Chondrocyte (in vitro differentiated cells): ENCODE measurements at regions not wholly inside any gene's neighbourhood (a gene's known extent, or its start where the extent isn't known, plus 50 kb on each side); places are given as distances from the start of the nearest gene placed in this dataset.

Experiments used
- DNase-seq: peaks from one replicate; pipeline ENCODE4 v3.0.0; 2021; ENCODE audit warnings: mixed read lengths, low spot score
- H3K27ac Mint-ChIP-seq: one replicate; pipeline ENCODE4 v1.8.0; 2021; ENCODE audit warnings: mild to moderate bottlenecking, moderate library complexity, mixed read lengths; ENCODE audit not compliant: unreplicated experiment
- H3K27me3 Mint-ChIP-seq: 2 replicates; pipeline ENCODE4 v1.8.0; 2021; ENCODE audit warnings: low read depth, mixed read lengths
- H3K36me3 Mint-ChIP-seq: 2 replicates; pipeline ENCODE4 v1.8.0; 2021; ENCODE audit warnings: low read depth, mixed read lengths
- H3K4me1 Mint-ChIP-seq: 2 replicates; pipeline ENCODE4 v1.8.0; 2021; ENCODE audit warnings: low read depth, mild to moderate bottlenecking, mixed read lengths
- H3K4me3 Mint-ChIP-seq: one replicate; pipeline ENCODE4 v1.8.0; 2021; ENCODE audit warnings: mild to moderate bottlenecking, moderate library complexity, mixed read lengths; ENCODE audit not compliant: unreplicated experiment
- H3K9me3 Mint-ChIP-seq: 2 replicates; pipeline ENCODE4 v1.8.0; 2021; ENCODE audit warnings: low read depth, mixed read lengths
- CTCF ChIP-seq: fragments of 200-600 bp; sonication (generic); IDR thresholded peaks from 2 replicates; pipeline ENCODE4 v1.5.0; 2021; ENCODE audit warnings: antibody characterized with exemption, mild to moderate bottlenecking, moderate library complexity

- no peak overlapping the region for H3K27ac Mint-ChIP-seq
- H3K27me3 Mint-ChIP-seq, result no peaks in the 10 kb centered on the region
- DNase-seq, result no peak
- H3K9me3 Mint-ChIP-seq, result no peaks in the 10 kb centered on the region
- no peaks in the 10 kb centered on the region for H3K36me3 Mint-ChIP-seq
- H3K4me1 Mint-ChIP-seq, result peaks cover 4% of the 10 kb centered on the region
- H3K4me3 Mint-ChIP-seq, result no peak overlapping the region
- no peak for TF ChIP-seq CTCF
These were observed 418.5 kb downstream of the PTPRC start for GRCh38 chr1:199057322-199057721.

GRCh38 chr1:199058281-199058680 is 419.4 kb downstream of the PTPRC start:
- peaks cover 4% of the 10 kb centered on the region for H3K4me1 Mint-ChIP-seq
- H3K36me3 Mint-ChIP-seq, result no peaks in the 10 kb centered on the region
- no peak overlapping the region for H3K27ac Mint-ChIP-seq
- DNase-seq, result no peak
- no peak overlapping the region for H3K4me3 Mint-ChIP-seq
- no peaks in the 10 kb centered on the region for H3K27me3 Mint-ChIP-seq
- no peaks in the 10 kb centered on the region for H3K9me3 Mint-ChIP-seq
- TF ChIP-seq CTCF, result no peak

- H3K27me3 Mint-ChIP-seq, result no peaks in the 10 kb centered on the region
- no peak overlapping the region for H3K4me3 Mint-ChIP-seq
- TF ChIP-seq CTCF, result no peak
- peaks cover 5% of the 10 kb centered on the region for H3K9me3 Mint-ChIP-seq
- peaks cover 13% of the 10 kb centered on the region for H3K4me1 Mint-ChIP-seq
- DNase-seq, result no peak
- H3K27ac Mint-ChIP-seq, result peak overlapping the region; percentile 66
- H3K36me3 Mint-ChIP-seq, result no peaks in the 10 kb centered on the region
These were observed 426.1 kb downstream of the PTPRC start for GRCh38 chr1:199064971-199065370.

- H3K27ac Mint-ChIP-seq, result no peak overlapping the region
- no peak for DNase-seq
- no peak for TF ChIP-seq CTCF
- peaks cover 13% of the 10 kb centered on the region for H3K4me1 Mint-ChIP-seq
- H3K4me3 Mint-ChIP-seq, result no peak overlapping the region
- peaks cover 9% of the 10 kb centered on the region for H3K9me3 Mint-ChIP-seq
- H3K36me3 Mint-ChIP-seq, result no peaks in the 10 kb centered on the region
- H3K27me3 Mint-ChIP-seq, result no peaks in the 10 kb centered on the region
These were observed 428.6 kb downstream of the PTPRC start for GRCh38 chr1:199067483-199067882.

GRCh38 chr1:199071080-199071479 is 432.2 kb downstream of the PTPRC start:
- no peak for DNase-seq
- no peaks in the 10 kb centered on the region for H3K27me3 Mint-ChIP-seq
- H3K36me3 Mint-ChIP-seq, result no peaks in the 10 kb centered on the region
- no peak overlapping the region for H3K4me3 Mint-ChIP-seq
- no peak overlapping the region for H3K27ac Mint-ChIP-seq
- TF ChIP-seq CTCF, result no peak
- H3K4me1 Mint-ChIP-seq, result peaks cover 4% of the 10 kb centered on the region
- peaks cover 4% of the 10 kb centered on the region for H3K9me3 Mint-ChIP-seq
